H9 (cell line): ENCODE measurements at regions not wholly inside any gene's neighbourhood (a gene's known extent, or its start where the extent isn't known, plus 50 kb on each side); places are given as distances from the start of the nearest gene placed in this dataset.

Experiments
- DNase-seq: peaks from one replicate; pipeline ENCODE4 v3.0.0-alpha.2; 2017
- H2AFZ ChIP-seq: one replicate; pipeline ENCODE4 v1.6.1; 2013; ENCODE audit warnings: mild to moderate bottlenecking, low read length, control low read depth, moderate library complexity
- H2AK5ac ChIP-seq: 2 replicates; pipeline ENCODE4 v1.6.1; 2013; ENCODE audit warnings: low read length, control low read depth, mixed read lengths; ENCODE audit not compliant: insufficient read length
- H2BK120ac ChIP-seq: one replicate; pipeline ENCODE4 v1.6.1; 2013; ENCODE audit warnings: low read depth, mild to moderate bottlenecking, low read length, control low read depth, inconsistent platforms; ENCODE audit not compliant: poor library complexity, severe bottlenecking
- H2BK12ac ChIP-seq: 2 replicates; pipeline ENCODE4 v1.6.1; 2013; ENCODE audit warnings: low read length, control low read depth, mixed read lengths, low read depth; ENCODE audit not compliant: insufficient read length
- H2BK15ac ChIP-seq: 2 replicates; pipeline ENCODE4 v1.6.1; 2013; ENCODE audit warnings: low read depth, low read length, control low read depth
- H2BK20ac ChIP-seq: one replicate; pipeline ENCODE4 v1.6.1; 2013; ENCODE audit warnings: low read depth, mild to moderate bottlenecking, low read length, control low read depth, inconsistent platforms; ENCODE audit not compliant: poor library complexity, severe bottlenecking
- H2BK5ac ChIP-seq: 2 replicates; pipeline ENCODE4 v1.6.1; 2013; ENCODE audit warnings: low read length, control low read depth, mixed read lengths; ENCODE audit not compliant: insufficient read length
- H3K14ac ChIP-seq: 2 replicates; pipeline ENCODE4 v1.6.1; 2013; ENCODE audit warnings: low read length, control low read depth; ENCODE audit not compliant: insufficient read depth
- H3K18ac ChIP-seq: 2 replicates; pipeline ENCODE4 v1.6.1; 2013; ENCODE audit warnings: low read depth, mild to moderate bottlenecking, mixed read lengths, low read length, control low read depth; ENCODE audit not compliant: insufficient read length
- H3K23ac ChIP-seq: 2 replicates; pipeline ENCODE4 v1.6.1; 2013; ENCODE audit warnings: low read length, control low read depth, mixed read lengths, low read depth; ENCODE audit not compliant: insufficient read length
- H3K23me2 ChIP-seq: 2 replicates; pipeline ENCODE4 v1.6.1; 2013; ENCODE audit warnings: low read depth, mild to moderate bottlenecking, mixed read lengths, low read length, control low read depth; ENCODE audit not compliant: insufficient read length, poor library complexity, severe bottlenecking
- H3K27ac ChIP-seq: 2 replicates; pipeline ENCODE4 v1.5.1; 2013; ENCODE audit warnings: low read length, control low read depth, mixed read lengths, low read depth; ENCODE audit not compliant: insufficient read length
- H3K27me3 ChIP-seq: 2 replicates; pipeline ENCODE4 v1.6.1; 2013; ENCODE audit warnings: low read length, control low read depth, inconsistent platforms; ENCODE audit not compliant: insufficient read depth
- H3K4ac ChIP-seq: 2 replicates; pipeline ENCODE4 v1.6.1; 2013; ENCODE audit warnings: low read depth, mild to moderate bottlenecking, control low read depth, inconsistent platforms, low read length, moderate library complexity
- H3K4me1 ChIP-seq: 2 replicates; pipeline ENCODE4 v1.6.1; 2013; ENCODE audit warnings: low read length, control low read depth, inconsistent platforms; ENCODE audit not compliant: insufficient read depth
- H3K4me2 ChIP-seq: 2 replicates; pipeline ENCODE4 v1.6.1; 2013; ENCODE audit warnings: low read length, control low read depth, mixed read lengths; ENCODE audit not compliant: insufficient read length, insufficient read depth
- H3K56ac ChIP-seq: 2 replicates; pipeline ENCODE4 v1.6.1; 2013; ENCODE audit warnings: low read depth, mild to moderate bottlenecking, mixed read lengths, low read length, control low read depth; ENCODE audit not compliant: insufficient read length
- H3K79me1 ChIP-seq: 2 replicates; pipeline ENCODE4 v1.6.1; 2013; ENCODE audit warnings: low read depth, mild to moderate bottlenecking, moderate library complexity, low read length, control low read depth, inconsistent platforms; ENCODE audit not compliant: insufficient read depth, poor library complexity, severe bottlenecking
- H3K79me2 ChIP-seq: 2 replicates; pipeline ENCODE4 v1.6.1; 2013; ENCODE audit warnings: low read length, control low read depth, inconsistent platforms; ENCODE audit not compliant: insufficient read depth
- H3K9ac ChIP-seq: 2 replicates; pipeline ENCODE4 v1.6.1; 2013; ENCODE audit warnings: low read length, control low read depth, mixed read lengths; ENCODE audit not compliant: insufficient read length; ENCODE audit errors: extremely low read depth
- H3K9me3 ChIP-seq: one replicate; pipeline ENCODE4 v1.6.1; 2013; ENCODE audit warnings: low read depth, low read length, inconsistent platforms; ENCODE audit not compliant: control insufficient read depth
- H3T11ph ChIP-seq: one replicate; pipeline ENCODE4 v1.6.1; 2013; ENCODE audit warnings: mild to moderate bottlenecking, low read length, control low read depth, inconsistent platforms
- H4K20me1 ChIP-seq: one replicate; pipeline ENCODE4 v1.6.1; 2013; ENCODE audit not compliant: control insufficient read depth, insufficient read length, insufficient read depth
- H4K5ac ChIP-seq: 2 replicates; pipeline ENCODE4 v1.6.1; 2013; ENCODE audit warnings: low read depth, mild to moderate bottlenecking, mixed read lengths, low read length, control low read depth; ENCODE audit not compliant: insufficient read length
- H4K8ac ChIP-seq: replicated peaks from 2 replicates; pipeline ENCODE4 v1.6.1; 2013; ENCODE audit warnings: low read length, control low read depth, mixed read lengths, low read depth; ENCODE audit not compliant: insufficient read length
- H4K91ac ChIP-seq: 2 replicates; pipeline ENCODE4 v1.6.1; 2013; ENCODE audit warnings: low read depth, mild to moderate bottlenecking, moderate library complexity, mixed read lengths, low read length, control low read depth; ENCODE audit not compliant: insufficient read length
- H3K27ac Mint-ChIP-seq, 3 experiments: 2 replicates in 2 of 3; 3 replicates in 1 of 3; pipeline ENCODE4 v1.8.0; 2020 to 2021; ENCODE audit warnings: mixed read lengths in 3 of 3, mild to moderate bottlenecking in 1 of 3, moderate library complexity in 1 of 3
- H3K27me3 Mint-ChIP-seq: 2 replicates; pipeline ENCODE4 v1.8.0; 2021; ENCODE audit warnings: low read depth, mild to moderate bottlenecking, moderate library complexity, mixed read lengths
- H3K36me3 Mint-ChIP-seq, 3 experiments: 2 replicates in 2 of 3; 3 replicates in 1 of 3; pipeline ENCODE4 v1.8.0; 2020 to 2021; ENCODE audit warnings: low read depth in 3 of 3, mixed read lengths in 3 of 3; ENCODE audit not compliant: insufficient read depth in 1 of 3
- H3K4me1 Mint-ChIP-seq, 2 experiments: 2 replicates each; pipeline ENCODE4 v1.8.0; 2020; ENCODE audit warnings: mixed read lengths in 2 of 2
- H3K4me3 Mint-ChIP-seq, 2 experiments: 2 replicates in 1 of 2; 3 replicates in 1 of 2; pipeline ENCODE4 v1.8.0; 2020 to 2021; ENCODE audit warnings: mild to moderate bottlenecking in 2 of 2, mixed read lengths in 2 of 2, moderate library complexity in 1 of 2
- H3K9me3 Mint-ChIP-seq, 2 experiments: 2 replicates in 1 of 2; 3 replicates in 1 of 2; pipeline ENCODE4 v1.8.0; 2020; ENCODE audit warnings: mild to moderate bottlenecking in 2 of 2, mixed read lengths in 2 of 2, moderate library complexity in 1 of 2
- CTCF ChIP-seq: fragments of 200-600 bp; sonication (generic); conservative IDR thresholded peaks from 3 replicates; pipeline ENCODE4 v1.8.0; 2021; ENCODE audit warnings: antibody characterized with exemption, mild to moderate bottlenecking
- WGBS: extraction: QIAGEN DNeasy Blood & Tissue Kit; methylation state at CpG from one replicate; pipeline ENCODE4 v1.1.7; 2013; ENCODE audit warnings: missing lambda C conversion rate, low lambda C conversion rate, mixed read lengths; ENCODE audit not compliant: insufficient read length; ENCODE audit errors: extremely low coverage; 5-methylcytosine and 5-hydroxymethylcytosine counted together

DNA sequence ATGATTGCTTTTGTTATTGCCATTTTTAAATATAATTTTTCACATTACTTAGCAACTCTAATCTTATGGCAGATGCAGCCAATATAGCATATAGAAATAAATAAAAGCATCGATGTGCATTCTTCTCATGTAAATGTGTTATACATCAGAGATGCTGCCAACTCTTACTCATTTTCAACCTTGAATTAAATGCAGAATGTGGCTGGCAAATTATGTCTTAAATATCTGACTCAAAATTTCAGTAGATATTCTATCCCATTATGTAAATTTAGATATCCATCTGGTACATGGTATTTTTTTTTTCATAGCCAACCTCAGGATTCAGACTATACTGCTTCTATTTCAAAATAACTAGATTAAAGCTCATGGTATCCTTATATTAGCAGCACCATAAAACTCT lies 916.7 kb upstream of the TMPRSS15 start:
- no peak overlapping the region for H3K18ac ChIP-seq
- no peak overlapping the region for H2BK12ac ChIP-seq
- H3K4me2 ChIP-seq, result no peak overlapping the region
- no peak overlapping the region for H2AFZ ChIP-seq
- H2AK5ac ChIP-seq, result no peak overlapping the region
- H3K23ac ChIP-seq, result no peak overlapping the region
- no peak overlapping the region for H2BK20ac ChIP-seq
- H3K9me3 Mint-ChIP-seq, result peaks cover 15 to 19% of the 10 kb centered on the region in 2 experiments
- no peak for TF ChIP-seq CTCF
- H3K36me3 Mint-ChIP-seq, result peaks cover 1 to 24% (median 2%) of the 10 kb centered on the region in 3 experiments
- no peak overlapping the region for H3K56ac ChIP-seq
- H4K5ac ChIP-seq, result no peak overlapping the region
- H2BK120ac ChIP-seq, result no peak overlapping the region
- no peak overlapping the region for H3K9ac ChIP-seq
- H3K23me2 ChIP-seq, result no peaks in the 10 kb centered on the region
- H3K27me3 ChIP-seq, result no peaks in the 10 kb centered on the region
- no CpG with 5 or more reads among the region's 1 CpG for WGBS
- H3K9me3 ChIP-seq, result no peaks in the 10 kb centered on the region
- H3K27ac ChIP-seq, result no peak overlapping the region
- no peak overlapping the region for H3K4me3 Mint-ChIP-seq
- no peaks in the 10 kb centered on the region for H4K20me1 ChIP-seq
- H3K79me1 ChIP-seq, result no peaks in the 10 kb centered on the region
- no peak overlapping the region for H2BK5ac ChIP-seq
- no peaks in the 10 kb centered on the region for H3K27me3 Mint-ChIP-seq
- H3T11ph ChIP-seq, result no peak overlapping the region
- no peaks in the 10 kb centered on the region for H3K79me2 ChIP-seq
- no peak for DNase-seq
- H2BK15ac ChIP-seq, result no peak overlapping the region
- H4K91ac ChIP-seq, result no peak overlapping the region
- no peak overlapping the region for H3K4ac ChIP-seq
- no peaks in the 10 kb centered on the region for H3K4me1 ChIP-seq
- no peak overlapping the region for H4K8ac ChIP-seq
- H3K4me1 Mint-ChIP-seq, result 0 out of 4 replicates have a peak, but pooled peaks cover 0 to 3% of the 10 kb centered on the region in 2 experiments
- H3K14ac ChIP-seq, result no peak overlapping the region
- H3K27ac Mint-ChIP-seq, result no peak overlapping the region
